ENCODE measurements at regions not wholly inside any gene's neighbourhood (a gene's known extent, or its start where the extent isn't known, plus 50 kb on each side); places are given as distances from the start of the nearest gene placed in this dataset.

DNA sequence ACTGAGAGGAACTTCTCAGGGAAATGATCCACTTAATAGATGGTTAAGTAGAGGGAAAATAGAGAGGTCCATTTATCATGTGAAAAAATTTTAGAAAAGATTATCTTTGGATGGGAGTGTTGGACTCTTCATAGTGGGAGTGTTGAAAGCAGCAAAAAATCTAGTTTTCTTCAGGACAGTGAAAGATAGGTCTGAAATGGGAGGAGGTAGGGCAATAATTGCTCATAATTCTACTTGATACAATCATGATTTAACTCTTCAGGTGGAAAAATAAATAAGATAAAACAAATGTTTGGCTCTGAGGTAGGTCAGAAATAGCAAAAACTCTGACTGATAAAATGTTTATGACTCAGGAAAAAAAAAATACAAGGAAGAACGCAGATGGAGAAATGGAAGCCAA, 144.1 kb upstream of the DPH6 start:
- BruUV-seq (replicated peaks) = no TSS peak
- no peak for TF ChIP-seq TCF7L2 (IDR thresholded peaks at IDR 0.05; ENCODE audit: low read depth, low read length)
- TF ChIP-seq, protein P1, sequence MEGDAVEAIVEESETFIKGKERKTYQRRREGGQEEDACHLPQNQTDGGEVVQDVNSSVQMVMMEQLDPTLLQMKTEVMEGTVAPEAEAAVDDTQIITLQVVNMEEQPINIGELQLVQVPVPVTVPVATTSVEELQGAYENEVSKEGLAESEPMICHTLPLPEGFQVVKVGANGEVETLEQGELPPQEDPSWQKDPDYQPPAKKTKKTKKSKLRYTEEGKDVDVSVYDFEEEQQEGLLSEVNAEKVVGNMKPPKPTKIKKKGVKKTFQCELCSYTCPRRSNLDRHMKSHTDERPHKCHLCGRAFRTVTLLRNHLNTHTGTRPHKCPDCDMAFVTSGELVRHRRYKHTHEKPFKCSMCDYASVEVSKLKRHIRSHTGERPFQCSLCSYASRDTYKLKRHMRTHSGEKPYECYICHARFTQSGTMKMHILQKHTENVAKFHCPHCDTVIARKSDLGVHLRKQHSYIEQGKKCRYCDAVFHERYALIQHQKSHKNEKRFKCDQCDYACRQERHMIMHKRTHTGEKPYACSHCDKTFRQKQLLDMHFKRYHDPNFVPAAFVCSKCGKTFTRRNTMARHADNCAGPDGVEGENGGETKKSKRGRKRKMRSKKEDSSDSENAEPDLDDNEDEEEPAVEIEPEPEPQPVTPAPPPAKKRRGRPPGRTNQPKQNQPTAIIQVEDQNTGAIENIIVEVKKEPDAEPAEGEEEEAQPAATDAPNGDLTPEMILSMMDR (IDR thresholded peaks at IDR 0.05) = no peak
- no peak for TF ChIP-seq POLR2AphosphoS5 (IDR thresholded peaks at IDR 0.05; ENCODE audit: low read depth, low read length)
- TF ChIP-seq, protein P2, sequence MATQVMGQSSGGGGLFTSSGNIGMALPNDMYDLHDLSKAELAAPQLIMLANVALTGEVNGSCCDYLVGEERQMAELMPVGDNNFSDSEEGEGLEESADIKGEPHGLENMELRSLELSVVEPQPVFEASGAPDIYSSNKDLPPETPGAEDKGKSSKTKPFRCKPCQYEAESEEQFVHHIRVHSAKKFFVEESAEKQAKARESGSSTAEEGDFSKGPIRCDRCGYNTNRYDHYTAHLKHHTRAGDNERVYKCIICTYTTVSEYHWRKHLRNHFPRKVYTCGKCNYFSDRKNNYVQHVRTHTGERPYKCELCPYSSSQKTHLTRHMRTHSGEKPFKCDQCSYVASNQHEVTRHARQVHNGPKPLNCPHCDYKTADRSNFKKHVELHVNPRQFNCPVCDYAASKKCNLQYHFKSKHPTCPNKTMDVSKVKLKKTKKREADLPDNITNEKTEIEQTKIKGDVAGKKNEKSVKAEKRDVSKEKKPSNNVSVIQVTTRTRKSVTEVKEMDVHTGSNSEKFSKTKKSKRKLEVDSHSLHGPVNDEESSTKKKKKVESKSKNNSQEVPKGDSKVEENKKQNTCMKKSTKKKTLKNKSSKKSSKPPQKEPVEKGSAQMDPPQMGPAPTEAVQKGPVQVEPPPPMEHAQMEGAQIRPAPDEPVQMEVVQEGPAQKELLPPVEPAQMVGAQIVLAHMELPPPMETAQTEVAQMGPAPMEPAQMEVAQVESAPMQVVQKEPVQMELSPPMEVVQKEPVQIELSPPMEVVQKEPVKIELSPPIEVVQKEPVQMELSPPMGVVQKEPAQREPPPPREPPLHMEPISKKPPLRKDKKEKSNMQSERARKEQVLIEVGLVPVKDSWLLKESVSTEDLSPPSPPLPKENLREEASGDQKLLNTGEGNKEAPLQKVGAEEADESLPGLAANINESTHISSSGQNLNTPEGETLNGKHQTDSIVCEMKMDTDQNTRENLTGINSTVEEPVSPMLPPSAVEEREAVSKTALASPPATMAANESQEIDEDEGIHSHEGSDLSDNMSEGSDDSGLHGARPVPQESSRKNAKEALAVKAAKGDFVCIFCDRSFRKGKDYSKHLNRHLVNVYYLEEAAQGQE (IDR thresholded peaks at IDR 0.05; ENCODE audit: insufficient read depth in 1 of 2, low read depth in 2 of 2, low read length in 1 of 2) = no peak
- no peak for TF ChIP-seq SIN3A (IDR thresholded peaks at IDR 0.05; ENCODE audit: borderline replicate concordance, insufficient read depth, low read depth, low read length)
- Histone ChIP-seq H3K4me3 (ENCODE audit: low read depth in 2 of 2, low read length in 2 of 2) (no peak overlapping the region), H3K4me1 (ENCODE audit: control insufficient read depth, insufficient read depth, low read length) (no peaks in the 10 kb centered on the region), H3K27me3 (ENCODE audit: control insufficient read depth, insufficient read depth, low read length) (no peaks in the 10 kb centered on the region), H3K36me3 (ENCODE audit: control insufficient read depth, insufficient read depth, low read length) (no peaks in the 10 kb centered on the region), H3K27ac (ENCODE audit: low read length) (no peak overlapping the region), H3K9me3 (ENCODE audit: control insufficient read depth, insufficient read depth, low read depth, low read length) (no peaks in the 10 kb centered on the region)
- CTCF ChIA-PET = no interaction called here
- DNase-seq (ENCODE audit: low read depth, low spot score) (no peak), ATAC-seq (no peak)
- POLR2A ChIA-PET = no interaction called here
- intact Hi-C loops (cut with micrococcal nuclease; ENCODE audit: unreplicated experiment) (no loop called here), in situ Hi-C loops (cut with HindIII; ENCODE audit: low pct_unique_long_range_greater_than_20kb, low sequenced_read_pairs) (no loop called here)

DNA sequence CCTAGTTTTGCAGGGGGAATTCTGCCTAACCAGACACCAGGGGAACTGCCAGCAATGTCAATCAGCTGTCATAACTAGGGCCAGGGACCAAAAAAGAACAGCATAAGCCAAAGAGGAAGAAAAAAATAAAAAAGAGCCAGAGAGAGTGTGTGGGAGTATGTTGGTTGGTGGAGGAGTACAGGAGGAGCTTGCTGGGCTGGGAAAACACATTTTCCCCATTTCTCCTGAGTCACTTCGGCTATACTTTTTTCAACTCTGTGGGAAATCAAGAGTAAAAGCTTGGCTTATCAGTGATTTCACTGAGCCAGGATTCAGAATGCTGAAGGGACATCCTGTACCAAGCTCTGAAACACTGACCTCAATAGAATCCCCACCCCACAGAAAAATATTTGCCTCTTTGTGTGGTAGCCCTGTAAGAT, 144.7 kb upstream of the DPH6 start:
- no peak overlapping the region for H3K27ac ChIP-seq (ENCODE audit: low read length)
- intact Hi-C loops (cut with micrococcal nuclease; ENCODE audit: unreplicated experiment) = no loop called here
- no TSS peak for BruUV-seq (replicated peaks)
- no peaks in the 10 kb centered on the region for H3K36me3 ChIP-seq (ENCODE audit: control insufficient read depth, insufficient read depth, low read length)
- no peak overlapping the region for H3K4me3 ChIP-seq (ENCODE audit: low read depth in 2 of 2, low read length in 2 of 2)
- no peaks in the 10 kb centered on the region for H3K9me3 ChIP-seq (ENCODE audit: control insufficient read depth, insufficient read depth, low read depth, low read length)
- CTCF ChIA-PET = no interaction called here
- H3K4me1 ChIP-seq (ENCODE audit: control insufficient read depth, insufficient read depth, low read length) = no peaks in the 10 kb centered on the region
- no peak for DNase-seq (ENCODE audit: low read depth, low spot score)
- no peaks in the 10 kb centered on the region for H3K27me3 ChIP-seq (ENCODE audit: control insufficient read depth, insufficient read depth, low read length)
- ATAC-seq = no peak
- POLR2A ChIA-PET = no interaction called here
- in situ Hi-C loops (cut with HindIII; ENCODE audit: low pct_unique_long_range_greater_than_20kb, low sequenced_read_pairs) = no loop called here
- TF ChIP-seq, protein P1 (IDR thresholded peaks at IDR 0.05) = no peak
- TF ChIP-seq, protein P2 (IDR thresholded peaks at IDR 0.05; ENCODE audit: insufficient read depth in 1 of 2, low read depth in 2 of 2, low read length in 1 of 2) = no peak

Measured in Panc1 (cell line).